Heart left ventricle (tissue), 13 donors: ENCODE measurements at regions not wholly inside any gene's neighbourhood (a gene's known extent, or its start where the extent isn't known, plus 50 kb on each side); places are given as distances from the start of the nearest gene placed in this dataset.

Source experiments
- POLR2A ChIP-seq, 2 donors: fragments of 450-650 bp; IDR thresholded peaks; one replicate each; pipeline ENCODE4 v1.6.1; 2017; ENCODE audit warnings: antibody characterized with exemption in 2 of 2, mild to moderate bottlenecking in 2 of 2, moderate library complexity in 2 of 2
- TF ChIP-seq, protein P1 (sequence below), 12 donors: fragments of 200-600 bp; sonication (generic) in 4 of 12; IDR thresholded peaks; one replicate each; pipeline versions ENCODE4 v1.5.0 to v1.8.0; 2018 to 2022; ENCODE audit warnings: antibody characterized with exemption in 12 of 12, mild to moderate bottlenecking in 5 of 12
- donor health status: ischemic (EF 13 %, LVEDD 7.1; RV severe dilation, severe dysfunction).
- donor health status: DM: no; HTN: yes; CAD: no.
- donor health status: DM: no; HTN: no; CAD: no.
- donor health status: ischemic (EF 25% LVEDD 6.9; RV normal size, moderate dysfunction).
- donor health status: ischemic (EF 25% LVEDD 5.7; RV mildly dilated, moderate dysfunction).
- donor health status: ischemic (EF 35%, LVEDD 5.7; RV mildly dilated, moderate dysfunction).
- donor health status: nonischemic (EF 11% LVEDD 7.7; RV severe dilation, severe dysfunction).
- donor health status: DM: yes; HTN: yes; CAD: no.
- donor health status: PGD.
- donor health status: ischemic (EF 29% LVEDD 5.4; RV normal size, mild dysfunction).
- donor health status: nonischemic (EF 23%, LVEDD 6.1; RV moderate dilation, normal function).

DNA sequence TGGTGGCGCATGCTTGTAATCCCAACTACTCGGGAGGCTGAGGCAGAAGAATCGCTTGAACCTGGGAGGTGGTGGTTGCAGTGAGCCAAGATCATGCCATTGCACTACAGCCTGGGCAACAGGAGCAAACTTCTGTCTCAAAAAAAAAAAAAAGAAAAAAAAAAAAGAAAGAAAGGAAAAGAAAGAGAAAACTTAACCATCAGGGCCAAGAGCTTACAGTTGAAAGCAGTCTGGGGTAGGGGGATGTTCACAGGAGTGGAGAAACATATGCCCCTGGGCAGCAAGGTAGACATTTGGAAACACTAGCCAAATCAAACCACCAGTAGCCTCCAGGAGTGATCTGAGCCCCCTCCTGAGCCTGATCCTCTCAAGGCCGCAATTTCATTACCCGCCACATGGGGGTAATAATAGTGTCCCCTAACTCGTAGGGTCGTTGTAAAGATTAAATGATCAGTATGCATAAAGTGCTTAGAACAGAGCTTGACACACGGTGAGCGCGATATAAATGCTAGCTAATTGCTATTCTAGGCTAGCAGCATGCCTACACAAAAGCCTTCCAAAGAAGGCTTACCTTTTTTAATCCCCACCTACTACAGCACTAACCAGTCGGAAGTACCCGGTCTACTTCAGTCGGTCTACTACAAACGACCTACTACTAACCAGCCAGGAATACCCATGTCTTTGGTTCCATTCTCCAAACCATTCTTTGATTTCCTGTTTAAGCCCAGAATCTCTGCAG lies 274.3 kb upstream of the NEBL start:
- TF ChIP-seq, protein P1, sequence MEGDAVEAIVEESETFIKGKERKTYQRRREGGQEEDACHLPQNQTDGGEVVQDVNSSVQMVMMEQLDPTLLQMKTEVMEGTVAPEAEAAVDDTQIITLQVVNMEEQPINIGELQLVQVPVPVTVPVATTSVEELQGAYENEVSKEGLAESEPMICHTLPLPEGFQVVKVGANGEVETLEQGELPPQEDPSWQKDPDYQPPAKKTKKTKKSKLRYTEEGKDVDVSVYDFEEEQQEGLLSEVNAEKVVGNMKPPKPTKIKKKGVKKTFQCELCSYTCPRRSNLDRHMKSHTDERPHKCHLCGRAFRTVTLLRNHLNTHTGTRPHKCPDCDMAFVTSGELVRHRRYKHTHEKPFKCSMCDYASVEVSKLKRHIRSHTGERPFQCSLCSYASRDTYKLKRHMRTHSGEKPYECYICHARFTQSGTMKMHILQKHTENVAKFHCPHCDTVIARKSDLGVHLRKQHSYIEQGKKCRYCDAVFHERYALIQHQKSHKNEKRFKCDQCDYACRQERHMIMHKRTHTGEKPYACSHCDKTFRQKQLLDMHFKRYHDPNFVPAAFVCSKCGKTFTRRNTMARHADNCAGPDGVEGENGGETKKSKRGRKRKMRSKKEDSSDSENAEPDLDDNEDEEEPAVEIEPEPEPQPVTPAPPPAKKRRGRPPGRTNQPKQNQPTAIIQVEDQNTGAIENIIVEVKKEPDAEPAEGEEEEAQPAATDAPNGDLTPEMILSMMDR (IDR thresholded peaks at IDR 0.05) = peak in 1 of 12 donors; percentile 16
- TF ChIP-seq POLR2A (IDR thresholded peaks at IDR 0.05) = no peak
